ENCODE measurements at regions not wholly inside any gene's neighbourhood (a gene's known extent, or its start where the extent isn't known, plus 50 kb on each side); places are given as distances from the start of the nearest gene placed in this dataset.

- TF ChIP-seq CTCF (IDR thresholded peaks at IDR 0.05) (no peak), SIN3A (IDR thresholded peaks at IDR 0.05; ENCODE audit: borderline replicate concordance, insufficient read depth, low read depth, low read length) (no peak), POLR2AphosphoS5 (IDR thresholded peaks at IDR 0.05; ENCODE audit: low read depth, low read length) (no peak), TCF7L2 (IDR thresholded peaks at IDR 0.05; ENCODE audit: low read depth, low read length) (no peak), REST (IDR thresholded peaks at IDR 0.05; ENCODE audit: insufficient read depth in 1 of 2, low read depth in 2 of 2, low read length in 1 of 2) (no peak)
These were observed 387.1 kb downstream of the RND3 start for GRCh38 chr2:150100336-150100735.
